Stimulated activated naive CD8-positive, alpha-beta T cell treated with anti-CD3 and anti-CD28 coated beads, Interleukin-15, Interleukin-2, amounts not matched to agents 100 U/mL and 50 U/mL, for 24 hours (primary cell): ENCODE measurements at regions not wholly inside any gene's neighbourhood (a gene's known extent, or its start where the extent isn't known, plus 50 kb on each side); places are given as distances from the start of the nearest gene placed in this dataset.
A peak's percentile ranks its signal among the peaks of the same experiment; 100 is the strongest.
"Not testable (repeated sequence)": the region's sequence is repeated elsewhere in the genome, so short reads cannot be mapped to it uniquely, and the experiment has no call there.

ENCODE experiments used
- ATAC-seq: fragments of 150-1000 bp; cut with Tn5 transposase; one replicate; pipeline ENCODE4 v1.10.0; 2021
- DNase-seq: peaks from one replicate; pipeline ENCODE4 v3.0.0; 2021

- not testable (repeated sequence) for DNase-seq
- peak; percentile 69 for ATAC-seq
These were observed 187.4 kb downstream of the FAM72C start for GRCh38 chr1:143784239-143784882.

GRCh38 chr1:143778178-143778577 is 193.6 kb downstream of the FAM72C start:
- not testable (repeated sequence) for ATAC-seq, DNase-seq

GRCh38 chr1:143764831-143765230 is 207.0 kb downstream of the FAM72C start:
- not testable (repeated sequence) for ATAC-seq, DNase-seq

- not testable (repeated sequence) for ATAC-seq, DNase-seq
These were observed 211.4 kb downstream of the FAM72C start for GRCh38 chr1:143760366-143760765.

- DNase-seq, ATAC-seq: not testable (repeated sequence)
These were observed 215.8 kb downstream of the FAM72C start for GRCh38 chr1:143755961-143756360.

GRCh38 chr1:143748906-143749305 is 222.9 kb downstream of the FAM72C start:
- ATAC-seq (no peak), DNase-seq (no peak)

- ATAC-seq (no peak), DNase-seq (no peak)
These were observed 235.2 kb downstream of the FAM72C start for GRCh38 chr1:143736562-143736961.

- peak; percentile 6 for DNase-seq
- no peak for ATAC-seq
These were observed 235.9 kb downstream of the FAM72C start for GRCh38 chr1:143735764-143736461.

GRCh38 chr1:143734261-143734660 is 237.5 kb downstream of the FAM72C start:
- ATAC-seq, DNase-seq: not testable (repeated sequence)

GRCh38 chr1:143730890-143731289 is 240.9 kb downstream of the FAM72C start:
- not testable (repeated sequence) for ATAC-seq, DNase-seq

GRCh38 chr1:143729449-143730111 is 242.2 kb downstream of the FAM72C start:
- DNase-seq: not testable (repeated sequence)
- peak; percentile 61 for ATAC-seq

GRCh38 chr1:143728802-143729448 is 242.9 kb downstream of the FAM72C start:
- ATAC-seq: peak; percentile 96
- not testable (repeated sequence) for DNase-seq

- ATAC-seq (no peak), DNase-seq (no peak)
These were observed 244.5 kb downstream of the FAM72C start for GRCh38 chr1:143727263-143727662.

GRCh38 chr1:143721024-143721373 is 250.8 kb downstream of the FAM72C start:
- no peak for DNase-seq
- no peak for ATAC-seq

GRCh38 chr1:143720087-143721023 is 251.4 kb downstream of the FAM72C start:
- peak; percentile 28 for ATAC-seq

GRCh38 chr1:143718524-143718923 is 253.3 kb downstream of the FAM72C start:
- ATAC-seq: no peak

More at GRCh38 chr1:143720087-143721023, 251.4 kb downstream of the FAM72C start:
- no peak for DNase-seq

GRCh38 chr1:143718021-143718420 is 253.8 kb downstream of the FAM72C start:
- ATAC-seq: no peak

More at GRCh38 chr1:143718524-143718923, 253.3 kb downstream of the FAM72C start:
- DNase-seq: no peak

GRCh38 chr1:143717434-143717833 is 254.4 kb downstream of the FAM72C start:
- DNase-seq (no peak), ATAC-seq (no peak)

More at GRCh38 chr1:143718021-143718420, 253.8 kb downstream of the FAM72C start:
- DNase-seq: no peak

- ATAC-seq, DNase-seq: not testable (repeated sequence)
These were observed 256.9 kb downstream of the FAM72C start for GRCh38 chr1:143714913-143715312.

GRCh38 chr1:143709606-143710259 is 262.1 kb downstream of the FAM72C start:
- DNase-seq, ATAC-seq: not testable (repeated sequence)
